Vagina (tissue), 2 donors: ENCODE measurements at regions not wholly inside any gene's neighbourhood (a gene's known extent, or its start where the extent isn't known, plus 50 kb on each side); places are given as distances from the start of the nearest gene placed in this dataset.
"Not testable (repeated sequence)": the region's sequence is repeated elsewhere in the genome, so short reads cannot be mapped to it uniquely, and the experiment has no call there.

Experiments
- DNase-seq, 2 donors: peaks; one replicate each; pipeline ENCODE4 v3.0.0-alpha.2; 2017; ENCODE audit errors: extremely low spot score in 2 of 2
- H3K27ac ChIP-seq: fragments of 200-600 bp; sonication (generic); one replicate; pipeline ENCODE4 v1.5.1; 2019
- H3K27me3 ChIP-seq: fragments of 200-600 bp; sonication (generic); one replicate; pipeline ENCODE4 v1.5.1; 2019
- H3K36me3 ChIP-seq, 2 donors: fragments of 200-600 bp; sonication (generic); one replicate each; pipeline ENCODE4 v1.5.1; 2017 to 2019
- H3K4me1 ChIP-seq: fragments of 200-600 bp; sonication (generic); one replicate; pipeline ENCODE4 v1.5.1; 2019
- H3K4me3 ChIP-seq, 2 donors: fragments of 200-600 bp; sonication (generic); 1 replicate in 1 of 2; 2 replicates in 1 of 2; pipeline ENCODE4 v1.5.1; 2016 to 2019
- H3K9me3 ChIP-seq: fragments of 200-600 bp; sonication (generic); one replicate; pipeline ENCODE4 v1.5.1; 2019
- POLR2A ChIP-seq, 2 donors: fragments of 450-650 bp; IDR thresholded peaks; one replicate each; pipeline ENCODE4 v1.6.1; 2017; ENCODE audit warnings: antibody characterized with exemption in 2 of 2, mild to moderate bottlenecking in 2 of 2, moderate library complexity in 2 of 2
- POLR2AphosphoS5 ChIP-seq, 2 donors: sonication (generic); formaldehyde crosslinking; IDR thresholded peaks; one replicate each; pipeline ENCODE4 v1.9.0; 2017; ENCODE audit warnings: antibody characterized with exemption in 2 of 2, mild to moderate bottlenecking in 2 of 2, low read depth in 1 of 2; ENCODE audit not compliant: insufficient read depth in 1 of 2
- intact Hi-C: fragments of 100-400 bp; cut with DNase I; formaldehyde crosslinking; loops from one replicate; pipeline ENCODE4 v1.15.1; 2023
- TF ChIP-seq, protein P1 (sequence below), 3 experiments: fragments of 450-650 bp in 2 of 3; fragments of 200-600 bp in 1 of 3; sonication (generic) in 1 of 3; IDR thresholded peaks; one replicate each; pipeline ENCODE4 v1.5.1; 2017 to 2019; ENCODE audit warnings: antibody characterized with exemption in 3 of 3, mild to moderate bottlenecking in 2 of 3, moderate library complexity in 2 of 3

- intact Hi-C loops, result loop anchor here (10.0 kb wide), 1 partner anchor 1540 kb away; no protein-coding TSS in a partner anchor
- H3K4me1 ChIP-seq, result peaks cover 11% of the 10 kb centered on the region
- no peak overlapping the region for H3K27ac ChIP-seq
- no peak overlapping the region for H3K4me3 ChIP-seq
- DNase-seq, result no peak
- no peaks in the 10 kb centered on the region for H3K27me3 ChIP-seq
- no peaks in the 10 kb centered on the region for H3K9me3 ChIP-seq
- TF ChIP-seq POLR2AphosphoS5 (IDR thresholded peaks at IDR 0.05; ENCODE audit: insufficient read depth in 1 of 2, low read depth in 1 of 2) (no peak), POLR2A (IDR thresholded peaks at IDR 0.05) (no peak)
- TF ChIP-seq, protein P1, sequence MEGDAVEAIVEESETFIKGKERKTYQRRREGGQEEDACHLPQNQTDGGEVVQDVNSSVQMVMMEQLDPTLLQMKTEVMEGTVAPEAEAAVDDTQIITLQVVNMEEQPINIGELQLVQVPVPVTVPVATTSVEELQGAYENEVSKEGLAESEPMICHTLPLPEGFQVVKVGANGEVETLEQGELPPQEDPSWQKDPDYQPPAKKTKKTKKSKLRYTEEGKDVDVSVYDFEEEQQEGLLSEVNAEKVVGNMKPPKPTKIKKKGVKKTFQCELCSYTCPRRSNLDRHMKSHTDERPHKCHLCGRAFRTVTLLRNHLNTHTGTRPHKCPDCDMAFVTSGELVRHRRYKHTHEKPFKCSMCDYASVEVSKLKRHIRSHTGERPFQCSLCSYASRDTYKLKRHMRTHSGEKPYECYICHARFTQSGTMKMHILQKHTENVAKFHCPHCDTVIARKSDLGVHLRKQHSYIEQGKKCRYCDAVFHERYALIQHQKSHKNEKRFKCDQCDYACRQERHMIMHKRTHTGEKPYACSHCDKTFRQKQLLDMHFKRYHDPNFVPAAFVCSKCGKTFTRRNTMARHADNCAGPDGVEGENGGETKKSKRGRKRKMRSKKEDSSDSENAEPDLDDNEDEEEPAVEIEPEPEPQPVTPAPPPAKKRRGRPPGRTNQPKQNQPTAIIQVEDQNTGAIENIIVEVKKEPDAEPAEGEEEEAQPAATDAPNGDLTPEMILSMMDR (IDR thresholded peaks at IDR 0.05), result no peak
- no peaks in the 10 kb centered on the region for H3K36me3 ChIP-seq
Observed at GRCh38 chr19:30684613-30685012, 312.4 kb downstream of the ZNF536 start.

GRCh38 chr19:30682999-30683536, 310.9 kb downstream of the ZNF536 start:
- Histone ChIP-seq H3K4me1 (peaks cover 11% of the 10 kb centered on the region), H3K27me3 (no peaks in the 10 kb centered on the region), H3K9me3 (no peaks in the 10 kb centered on the region), H3K27ac (no peak overlapping the region), H3K4me3 (no peak overlapping the region), H3K36me3 (no peaks in the 10 kb centered on the region)
- no peak for DNase-seq
- no peak for TF ChIP-seq POLR2A (IDR thresholded peaks at IDR 0.05)
- TF ChIP-seq, protein P1 (IDR thresholded peaks at IDR 0.05), result peak; percentile 60 to 92 (median 79)
- TF ChIP-seq POLR2AphosphoS5 (IDR thresholded peaks at IDR 0.05; ENCODE audit: insufficient read depth in 1 of 2, low read depth in 1 of 2), result peak; percentile 45 to 70
- intact Hi-C loops, result loop anchor here (10.0 kb wide), 1 partner anchor 1542 kb away; no protein-coding TSS in a partner anchor

DNA sequence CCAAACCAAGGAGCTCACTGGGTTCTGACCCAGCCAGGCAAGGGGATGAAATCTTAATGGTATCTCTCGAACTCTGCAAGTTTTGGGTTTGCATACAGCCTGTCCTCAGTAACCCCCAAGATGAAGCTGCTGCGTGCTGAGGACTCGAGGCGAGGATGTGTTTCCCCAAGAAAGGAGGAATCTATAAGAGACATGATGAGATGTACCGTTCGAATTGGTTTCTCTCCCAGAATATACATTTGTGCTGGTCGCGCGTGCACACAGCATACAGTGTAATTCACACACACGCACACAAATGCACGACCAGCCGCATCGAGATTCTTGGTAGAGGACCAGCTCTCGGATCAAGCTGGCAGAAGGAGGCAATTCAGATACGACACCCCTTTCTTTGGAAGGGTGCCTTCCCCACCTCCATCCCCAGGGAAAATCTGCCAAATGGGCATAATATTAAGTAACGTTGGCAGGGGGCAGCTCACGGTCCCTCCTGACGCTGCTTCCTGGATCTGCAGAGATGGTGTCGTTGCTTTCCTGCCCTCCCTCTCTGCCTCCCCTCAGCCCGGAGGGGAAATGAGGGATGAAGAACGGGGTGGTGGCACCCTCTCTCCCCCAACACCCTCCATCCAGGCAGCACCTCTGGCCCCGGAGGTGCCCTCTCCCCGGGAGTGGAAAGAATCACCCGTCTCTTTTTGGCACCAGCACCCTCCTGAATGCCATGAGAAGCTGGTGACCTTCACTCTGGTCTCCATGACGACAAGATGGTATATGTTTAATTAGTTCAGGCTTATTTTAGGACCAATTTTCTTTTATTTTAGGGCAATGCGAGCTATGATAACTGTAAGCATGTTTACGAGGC, 310.2 kb downstream of the ZNF536 start:
- Histone ChIP-seq H3K27me3 (no peaks in the 10 kb centered on the region), H3K4me1 (peaks cover 10% of the 10 kb centered on the region), H3K36me3 (no peaks in the 10 kb centered on the region), H3K9me3 (no peaks in the 10 kb centered on the region), H3K27ac (no peak overlapping the region), H3K4me3 (no peak overlapping the region)
- intact Hi-C loops, result loop anchor here (10.0 kb wide), 1 partner anchor 1542 kb away; no protein-coding TSS in a partner anchor
- DNase-seq, result no peak
- TF ChIP-seq, protein P1 (IDR thresholded peaks at IDR 0.05), result no peak
- TF ChIP-seq POLR2A (IDR thresholded peaks at IDR 0.05) (no peak), POLR2AphosphoS5 (IDR thresholded peaks at IDR 0.05; ENCODE audit: insufficient read depth in 1 of 2, low read depth in 1 of 2) (no peak)

- H3K36me3 ChIP-seq, result no peaks in the 10 kb centered on the region
- no peak overlapping the region for H3K27ac ChIP-seq
- H3K27me3 ChIP-seq, result no peaks in the 10 kb centered on the region
- no peak overlapping the region for H3K4me3 ChIP-seq
- TF ChIP-seq, protein P1 (IDR thresholded peaks at IDR 0.05), result no peak
- TF ChIP-seq POLR2A (IDR thresholded peaks at IDR 0.05) (no peak), POLR2AphosphoS5 (IDR thresholded peaks at IDR 0.05; ENCODE audit: insufficient read depth in 1 of 2, low read depth in 1 of 2) (no peak)
- intact Hi-C loops, result loop anchor here (10.0 kb wide), 1 partner anchor 1543 kb away; no protein-coding TSS in a partner anchor
- H3K4me1 ChIP-seq, result peaks cover 5% of the 10 kb centered on the region
- DNase-seq, result no peak
- H3K9me3 ChIP-seq, result no peaks in the 10 kb centered on the region
Observed at GRCh38 chr19:30681162-30682100, 309.2 kb downstream of the ZNF536 start.

- H3K27me3 ChIP-seq, H3K36me3 ChIP-seq, H3K4me1 ChIP-seq, DNase-seq, H3K9me3 ChIP-seq, H3K4me3 ChIP-seq, H3K27ac ChIP-seq: not testable (repeated sequence)
- intact Hi-C loops, result loop anchor here (10.0 kb wide), 1 partner anchor 1544 kb away; no protein-coding TSS in a partner anchor
Observed at GRCh38 chr19:30680399-30680798, 308.2 kb downstream of the ZNF536 start.
